ENCODE measurements at regions not wholly inside any gene's neighbourhood (a gene's known extent, or its start where the extent isn't known, plus 50 kb on each side); places are given as distances from the start of the nearest gene placed in this dataset.
"Not testable (repeated sequence)": the region's sequence is repeated elsewhere in the genome, so short reads cannot be mapped to it uniquely, and the experiment has no call there.

GRCh38 chr5:90325093-90325492 is 84.5 kb downstream of the CETN3 start:
- no peak for DNase-seq (ENCODE audit: low read depth in 2 of 2)
- no peak overlapping the region for H3K4me3 ChIP-seq (replicated peaks in 1 of 2; ENCODE audit: low read depth in 2 of 2, low read length in 2 of 2)
- no peak for TF ChIP-seq CTCF (IDR thresholded peaks at IDR 0.05; ENCODE audit: low read depth, low read length)

DNA sequence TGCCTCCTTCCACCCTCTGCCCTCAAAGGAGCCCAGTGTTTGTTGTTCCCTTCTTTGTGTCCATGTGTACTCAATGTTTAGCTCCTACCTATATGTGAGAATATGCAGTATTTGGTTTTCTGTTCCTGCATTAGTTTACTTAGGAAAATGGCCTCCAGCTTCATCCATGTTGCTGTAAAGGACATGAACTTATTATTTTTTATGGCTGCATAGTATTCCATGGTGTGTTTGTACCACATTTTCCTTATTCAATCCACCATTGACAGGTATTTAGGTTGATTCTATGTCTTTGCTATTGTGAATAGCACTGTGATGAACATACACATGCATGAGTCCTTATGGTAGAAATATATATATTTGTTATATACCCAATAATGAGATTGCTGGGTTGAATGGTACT is 89.2 kb downstream of the CETN3 start:
- not testable (repeated sequence) for DNase-seq (ENCODE audit: low read depth in 2 of 2); H3K4me3 ChIP-seq (replicated peaks in 1 of 2; ENCODE audit: low read depth in 2 of 2, low read length in 2 of 2)

DNA sequence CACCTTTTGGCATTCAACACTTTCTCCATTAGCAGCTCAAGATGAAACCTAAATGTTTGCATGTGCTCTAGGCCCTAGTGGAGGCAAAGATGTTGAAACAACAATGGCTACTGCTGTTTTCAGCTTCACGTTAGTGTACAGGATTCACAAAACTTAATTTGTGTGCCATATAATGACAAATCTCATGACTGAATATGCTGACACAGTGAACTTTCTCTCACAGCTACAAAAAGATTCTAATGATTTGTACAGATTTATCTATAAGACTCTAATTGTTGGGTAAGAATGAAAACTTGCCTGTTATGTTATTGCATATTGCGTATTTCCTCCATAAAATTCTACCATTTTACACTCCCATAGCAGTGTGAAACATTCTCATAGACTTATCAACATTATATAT is 97.5 kb downstream of the CETN3 start:
- no peak overlapping the region for H3K4me3 ChIP-seq (replicated peaks in 1 of 2; ENCODE audit: low read depth in 2 of 2, low read length in 2 of 2)
- DNase-seq (ENCODE audit: low read depth in 2 of 2) = no peak
- TF ChIP-seq CTCF (IDR thresholded peaks at IDR 0.05; ENCODE audit: low read depth, low read length) = no peak

- TF ChIP-seq CTCF (IDR thresholded peaks at IDR 0.05; ENCODE audit: low read depth, low read length) = no peak
- no peak for DNase-seq (ENCODE audit: low read depth in 2 of 2)
- no peak overlapping the region for H3K4me3 ChIP-seq (replicated peaks in 1 of 2; ENCODE audit: low read depth in 2 of 2, low read length in 2 of 2)
Measured at GRCh38 chr5:90311401-90311800, 98.2 kb downstream of the CETN3 start.

DNA sequence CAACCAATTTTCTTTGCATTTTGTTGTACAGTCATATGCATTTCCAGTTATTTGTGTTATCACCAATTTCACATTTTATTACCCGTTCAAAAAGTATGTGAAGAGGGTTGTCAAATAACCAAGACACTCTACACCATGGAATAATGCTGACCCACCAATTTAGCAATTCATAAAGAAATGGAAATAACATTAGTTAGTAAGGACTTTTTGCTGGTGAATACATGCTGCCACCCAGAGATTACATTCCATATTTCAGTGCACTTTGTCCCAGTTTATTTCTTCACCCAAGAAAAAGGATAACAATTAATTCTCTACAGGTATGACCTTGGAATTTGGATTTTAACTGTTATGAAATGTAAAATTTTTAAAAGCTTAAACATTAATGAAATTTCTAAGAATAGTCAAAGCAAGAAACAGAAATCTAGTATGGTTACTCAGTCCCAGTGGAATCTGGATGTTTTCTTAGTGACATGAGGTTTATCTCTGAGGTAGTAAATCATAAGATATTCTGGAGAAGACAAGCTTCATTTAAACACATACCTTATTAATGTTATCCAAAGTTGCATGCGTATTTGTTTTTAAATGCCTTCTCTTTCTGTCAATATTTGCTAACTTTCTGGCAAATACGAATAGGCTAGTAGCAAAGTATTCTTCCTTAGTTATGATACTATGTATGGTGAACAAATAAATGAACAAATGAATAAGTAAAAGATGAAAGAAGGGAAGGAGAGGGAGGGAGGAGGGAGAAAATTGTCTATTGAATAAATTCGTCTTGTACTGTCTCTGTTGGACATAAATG is 100.6 kb downstream of the CETN3 start:
- peak in 1 of 2 donors; percentile 10 for DNase-seq (ENCODE audit: low read depth in 2 of 2)
- no peak overlapping the region for H3K4me3 ChIP-seq (replicated peaks in 1 of 2; ENCODE audit: low read depth in 2 of 2, low read length in 2 of 2)
- TF ChIP-seq CTCF (IDR thresholded peaks at IDR 0.05; ENCODE audit: low read depth, low read length) = no peak

- TF ChIP-seq CTCF (IDR thresholded peaks at IDR 0.05; ENCODE audit: low read depth, low read length) = no peak
- DNase-seq (ENCODE audit: low read depth in 2 of 2) = no peak
- H3K4me3 ChIP-seq (replicated peaks in 1 of 2; ENCODE audit: low read depth in 2 of 2, low read length in 2 of 2) = no peak overlapping the region
Measured at GRCh38 chr5:90307782-90308181, 101.8 kb downstream of the CETN3 start.

- TF ChIP-seq CTCF (IDR thresholded peaks at IDR 0.05; ENCODE audit: low read depth, low read length) = no peak
- no peak overlapping the region for H3K4me3 ChIP-seq (replicated peaks in 1 of 2; ENCODE audit: low read depth in 2 of 2, low read length in 2 of 2)
- peak; percentile 2 to 31 for DNase-seq (ENCODE audit: low read depth in 2 of 2)
Measured at GRCh38 chr5:90307322-90307721, 102.2 kb downstream of the CETN3 start.

All from cardiac fibroblast (primary cell).